GM23338 (cell line): ENCODE measurements at regions not wholly inside any gene's neighbourhood (a gene's known extent, or its start where the extent isn't known, plus 50 kb on each side); places are given as distances from the start of the nearest gene placed in this dataset.

Experiments
- ATAC-seq: fragments of 200-7000 bp; cut with Tn5 transposase; 3 replicates; pipeline ENCODE4 v1.9.1; 2020
- DNase-seq: peaks from one replicate; pipeline ENCODE4 v3.0.0-alpha.2; 2015; ENCODE audit warnings: low spot score
- H2AFZ ChIP-seq: fragments of 200-600 bp; sonication (generic); 2 replicates; pipeline ENCODE4 v1.8.0; 2016; ENCODE audit warnings: antibody characterized with exemption, mild to moderate bottlenecking, moderate library complexity
- H3F3A ChIP-seq: fragments of 200-600 bp; sonication (generic); replicated peaks from 2 replicates; pipeline ENCODE4 v1.8.0; 2017; ENCODE audit warnings: antibody characterized with exemption, mixed run types, low read depth
- H3K27ac ChIP-seq: fragments of 200-600 bp; sonication (generic); 2 replicates; pipeline ENCODE4 v1.6.1; 2016; ENCODE audit warnings: low read depth
- H3K27me3 ChIP-seq: fragments of 200-600 bp; sonication (generic); 2 replicates; pipeline ENCODE4 v1.8.0; 2016; ENCODE audit warnings: mild to moderate bottlenecking, mixed run types, moderate library complexity; ENCODE audit not compliant: insufficient read depth
- H3K36me3 ChIP-seq: fragments of 200-600 bp; sonication (generic); 2 replicates; pipeline ENCODE4 v1.8.0; 2016; ENCODE audit warnings: mild to moderate bottlenecking; ENCODE audit not compliant: insufficient read depth
- H3K4me1 ChIP-seq: fragments of 200-600 bp; sonication (generic); 2 replicates; pipeline ENCODE4 v1.8.0; 2016; ENCODE audit warnings: mild to moderate bottlenecking, moderate library complexity; ENCODE audit not compliant: insufficient read depth
- H3K4me2 ChIP-seq: fragments of 200-600 bp; sonication (generic); 2 replicates; pipeline ENCODE4 v1.7.1; 2017; ENCODE audit warnings: mixed run types
- H3K4me3 ChIP-seq: fragments of 200-600 bp; sonication (generic); 2 replicates; pipeline ENCODE4 v1.6.1; 2016; ENCODE audit warnings: mixed run types
- H3K79me2 ChIP-seq: fragments of 200-600 bp; sonication (generic); replicated peaks from 2 replicates; pipeline ENCODE4 v1.8.0; 2017; ENCODE audit warnings: mild to moderate bottlenecking; ENCODE audit not compliant: insufficient read depth
- H3K9me2 ChIP-seq: fragments of 200-600 bp; sonication (generic); 2 replicates; pipeline ENCODE4 v1.8.0; 2017; ENCODE audit not compliant: insufficient read depth
- H4K20me1 ChIP-seq: fragments of 200-600 bp; sonication (generic); replicated peaks from 2 replicates; pipeline ENCODE4 v1.8.0; 2017; ENCODE audit warnings: mild to moderate bottlenecking; ENCODE audit not compliant: insufficient read depth
- H3K27ac Mint-ChIP-seq: 2 replicates; pipeline ENCODE4 v1.8.0; 2020; ENCODE audit warnings: inconsistent platforms, mild to moderate bottlenecking, moderate library complexity, mixed read lengths
- H3K27me3 Mint-ChIP-seq: 3 replicates; pipeline ENCODE4 v1.8.0; 2022; ENCODE audit warnings: low read depth, mild to moderate bottlenecking, moderate library complexity, mixed read lengths, inconsistent platforms; ENCODE audit not compliant: insufficient read depth, poor library complexity
- H3K36me3 Mint-ChIP-seq: 3 replicates; pipeline ENCODE4 v1.8.0; 2021; ENCODE audit warnings: low read depth, mild to moderate bottlenecking, inconsistent platforms, moderate library complexity, mixed read lengths
- H3K4me1 Mint-ChIP-seq: 3 replicates; pipeline ENCODE4 v1.8.0; 2020; ENCODE audit warnings: mild to moderate bottlenecking, inconsistent platforms, mixed read lengths
- H3K4me3 Mint-ChIP-seq: 3 replicates; pipeline ENCODE4 v1.8.0; 2021; ENCODE audit warnings: moderate library complexity, mild to moderate bottlenecking, inconsistent platforms, mixed read lengths
- H3K9me3 Mint-ChIP-seq: 3 replicates; pipeline ENCODE4 v1.8.0; 2020; ENCODE audit warnings: moderate library complexity, mild to moderate bottlenecking, inconsistent platforms, mixed read lengths
- CREB1 ChIP-seq: fragments of 250-450 bp; sonication (Bioruptor Pico); IDR thresholded peaks from 2 replicates; pipeline ENCODE4 v1.5.0; 2020; ENCODE audit warnings: low read depth, mild to moderate bottlenecking, moderate library complexity
- CTCF ChIP-seq, 2 experiments: fragments of 200-600 bp in 1 of 2; sonication (generic) in 1 of 2; conservative IDR thresholded peaks; 2 replicates each; pipeline versions ENCODE4 v1.5.1 to v1.6.1; 2016 to 2017; ENCODE audit warnings: antibody characterized with exemption in 2 of 2, low read depth in 2 of 2, mild to moderate bottlenecking in 2 of 2, moderate library complexity in 1 of 2
- ETS1 ChIP-seq: IDR thresholded peaks from 2 replicates; pipeline ENCODE4 v1.6.1; 2016; ENCODE audit warnings: antibody characterized with exemption
- EZH2 ChIP-seq: fragments of 200-600 bp; sonication (generic); IDR thresholded peaks from one replicate; pipeline ENCODE4 v1.8.0; 2017; ENCODE audit warnings: antibody characterized with exemption, mild to moderate bottlenecking, low read depth; ENCODE audit not compliant: unreplicated experiment
- EZH2phosphoT487 ChIP-seq: fragments of 200-600 bp; sonication (generic); IDR thresholded peaks from one replicate; pipeline ENCODE4 v1.8.1; 2018; ENCODE audit warnings: antibody characterized with exemption; ENCODE audit not compliant: unreplicated experiment
- NANOG ChIP-seq: IDR thresholded peaks from 2 replicates; pipeline ENCODE4 v1.6.1; 2016; ENCODE audit warnings: antibody characterized with exemption, borderline replicate concordance
- POLR2AphosphoS5 ChIP-seq: IDR thresholded peaks from 2 replicates; pipeline ENCODE4 v1.6.1; 2016; ENCODE audit warnings: antibody characterized with exemption, low read depth
- REST ChIP-seq: IDR thresholded peaks from one replicate; pipeline ENCODE4 v1.6.1; 2018; ENCODE audit warnings: antibody characterized with exemption; ENCODE audit not compliant: unreplicated experiment
- STAT1 ChIP-seq: IDR thresholded peaks from one replicate; pipeline ENCODE4 v1.6.1; 2016; ENCODE audit warnings: antibody characterized with exemption; ENCODE audit not compliant: unreplicated experiment
- ZNF331 ChIP-seq: fragments of 250-450 bp; sonication (Bioruptor Pico); IDR thresholded peaks from 2 replicates; pipeline ENCODE4 v1.5.0; 2020; ENCODE audit warnings: low read depth, mild to moderate bottlenecking, moderate library complexity

- TF ChIP-seq STAT1 = no peak
- no peak for TF ChIP-seq EZH2
- no peak for TF ChIP-seq REST
- no peak for TF ChIP-seq CREB1 (CRISPR knock-in tag)
Observed at GRCh38 chr4:167711517-167711916, 380.8 kb upstream of the ANXA10 start (continued).

GRCh38 chr4:167713756-167714155, 378.6 kb upstream of the ANXA10 start:
- H3K9me3 Mint-ChIP-seq = no peaks in the 10 kb centered on the region
- no peak for ATAC-seq
- Histone ChIP-seq H4K20me1 (no peaks in the 10 kb centered on the region), H3K4me1 (no peaks in the 10 kb centered on the region), H2AFZ (no peak overlapping the region), H3F3A (no peaks in the 10 kb centered on the region), H3K27ac (no peak overlapping the region), H3K36me3 (no peaks in the 10 kb centered on the region), H3K27me3 (no peaks in the 10 kb centered on the region), H3K9me2 (no peaks in the 10 kb centered on the region), H3K79me2 (no peaks in the 10 kb centered on the region), H3K4me2 (no peak overlapping the region), H3K4me3 (no peak overlapping the region)
- no peak overlapping the region for H3K27ac Mint-ChIP-seq
- H3K27me3 Mint-ChIP-seq = no peaks in the 10 kb centered on the region
- H3K4me1 Mint-ChIP-seq = no peaks in the 10 kb centered on the region
- TF ChIP-seq CREB1 (CRISPR knock-in tag) (no peak), REST (no peak), NANOG (no peak), ZNF331 (CRISPR knock-in tag) (no peak), EZH2 (no peak), ETS1 (no peak), EZH2phosphoT487 (no peak), CTCF (conservative IDR thresholded peaks at IDR 0.05; ENCODE audit: low read depth in 2 of 2) (no peak), POLR2AphosphoS5 (no peak)
- H3K36me3 Mint-ChIP-seq = no peaks in the 10 kb centered on the region
- DNase-seq = no peak
- no peak overlapping the region for H3K4me3 Mint-ChIP-seq
